ENCODE measurements at regions not wholly inside any gene's neighbourhood (a gene's known extent, or its start where the extent isn't known, plus 50 kb on each side); places are given as distances from the start of the nearest gene placed in this dataset.

DNA sequence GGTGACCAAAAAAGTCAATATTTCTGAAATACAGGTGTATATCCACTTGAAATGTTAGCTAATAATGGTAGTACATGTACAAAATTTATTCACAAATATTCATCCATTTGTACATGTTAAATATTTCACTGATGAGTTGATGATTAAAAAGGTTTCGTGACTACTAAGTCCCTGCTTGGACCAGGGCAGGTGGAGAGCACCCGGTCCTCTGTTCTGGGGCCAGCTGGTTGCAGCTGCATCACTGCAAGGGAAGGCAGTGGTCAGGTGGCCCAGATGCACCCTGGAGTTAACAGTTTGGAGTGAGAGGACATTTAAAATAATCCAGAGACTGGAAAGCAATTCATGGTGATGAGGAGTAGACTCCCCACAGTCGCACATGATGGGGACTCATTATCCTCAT, 141.2 kb downstream of the ZBTB18 start:
- in situ Hi-C loops (cut with MboI; ENCODE audit: low sequenced_read_pairs), result no loop called here

- in situ Hi-C loops (cut with MboI; ENCODE audit: low sequenced_read_pairs), result no loop called here
These were observed 145.6 kb downstream of the ZBTB18 start for GRCh38 chr1:244196571-244197285.

DNA sequence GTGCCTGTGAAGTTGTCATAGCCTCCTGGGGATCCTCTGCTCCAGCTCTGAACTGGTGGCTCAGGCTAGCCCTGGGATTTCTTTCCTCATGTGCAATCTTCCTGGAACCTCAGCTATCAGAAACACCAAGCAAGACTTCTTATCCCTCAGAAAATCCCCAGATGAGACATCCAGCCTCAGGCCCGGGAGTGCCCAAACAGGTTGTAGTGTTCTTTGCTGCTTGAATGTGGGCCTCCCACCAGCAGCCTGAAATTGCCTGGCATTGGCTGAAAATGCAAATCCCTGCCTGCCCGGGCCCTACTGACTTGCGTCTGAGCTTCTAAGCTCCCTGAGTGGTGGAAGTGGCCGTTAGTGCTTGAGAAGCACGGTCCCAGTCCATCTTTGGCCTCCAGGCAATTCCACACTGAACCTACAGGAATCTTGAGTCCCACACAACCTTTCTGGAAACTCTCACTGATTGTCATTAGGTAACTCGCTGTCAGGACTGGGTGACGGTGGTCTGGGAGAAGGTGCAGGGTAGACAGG, 146.8 kb downstream of the ZBTB18 start:
- in situ Hi-C loops (cut with MboI; ENCODE audit: low sequenced_read_pairs), result no loop called here

GRCh38 chr1:244199902-244200301, 148.8 kb downstream of the ZBTB18 start:
- in situ Hi-C loops (cut with MboI; ENCODE audit: low sequenced_read_pairs), result no loop called here

DNA sequence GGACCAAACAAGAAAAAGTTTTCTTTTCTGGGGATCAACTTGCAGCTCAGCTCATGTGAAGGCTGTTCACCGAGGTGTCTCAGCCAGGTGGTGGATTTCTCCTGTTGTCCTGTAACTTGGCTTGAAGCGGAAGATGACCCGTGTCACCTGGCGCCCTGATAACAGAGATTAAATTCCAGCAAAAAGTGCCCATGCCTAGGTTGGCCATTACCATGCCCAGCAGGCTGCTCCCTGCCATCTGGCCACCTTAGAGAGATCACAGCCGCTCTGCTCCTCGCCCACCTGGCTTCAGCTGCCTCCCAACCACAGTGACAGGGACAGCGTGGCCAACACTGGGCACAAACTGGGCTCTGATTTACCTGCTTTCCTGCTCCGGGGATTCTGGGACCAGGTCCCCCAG, 149.5 kb downstream of the ZBTB18 start:
- in situ Hi-C loops (cut with MboI; ENCODE audit: low sequenced_read_pairs), result no loop called here

- in situ Hi-C loops (cut with MboI; ENCODE audit: low sequenced_read_pairs), result no loop called here
These were observed 150.7 kb downstream of the ZBTB18 start for GRCh38 chr1:244201750-244202149.

- in situ Hi-C loops (cut with MboI; ENCODE audit: low sequenced_read_pairs), result no loop called here
These were observed 152.9 kb downstream of the ZBTB18 start for GRCh38 chr1:244204004-244204403.

DNA sequence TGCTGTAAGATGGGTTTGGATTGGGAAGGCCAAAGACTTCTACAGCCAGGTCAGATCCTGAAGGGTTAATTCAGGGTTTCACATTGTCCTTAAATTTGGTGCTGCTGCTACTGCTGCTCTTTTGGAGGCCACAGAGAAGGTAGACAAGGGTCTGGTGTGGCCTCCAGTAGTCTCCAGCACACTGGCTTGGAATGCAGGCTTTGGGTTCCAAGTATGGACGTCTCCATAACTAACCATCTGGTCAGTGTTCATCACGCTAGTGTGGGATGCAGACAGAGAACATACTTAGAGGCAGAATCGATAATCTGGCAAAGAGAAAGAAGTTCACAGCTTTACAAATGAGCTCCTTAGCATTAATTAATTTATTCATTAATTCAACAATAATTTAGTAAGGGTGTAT, 154.1 kb downstream of the ZBTB18 start:
- in situ Hi-C loops (cut with MboI; ENCODE audit: low sequenced_read_pairs), result no loop called here

- in situ Hi-C loops (cut with MboI; ENCODE audit: low sequenced_read_pairs), result no loop called here
These were observed 154.8 kb downstream of the ZBTB18 start for GRCh38 chr1:244205906-244206305.

DNA sequence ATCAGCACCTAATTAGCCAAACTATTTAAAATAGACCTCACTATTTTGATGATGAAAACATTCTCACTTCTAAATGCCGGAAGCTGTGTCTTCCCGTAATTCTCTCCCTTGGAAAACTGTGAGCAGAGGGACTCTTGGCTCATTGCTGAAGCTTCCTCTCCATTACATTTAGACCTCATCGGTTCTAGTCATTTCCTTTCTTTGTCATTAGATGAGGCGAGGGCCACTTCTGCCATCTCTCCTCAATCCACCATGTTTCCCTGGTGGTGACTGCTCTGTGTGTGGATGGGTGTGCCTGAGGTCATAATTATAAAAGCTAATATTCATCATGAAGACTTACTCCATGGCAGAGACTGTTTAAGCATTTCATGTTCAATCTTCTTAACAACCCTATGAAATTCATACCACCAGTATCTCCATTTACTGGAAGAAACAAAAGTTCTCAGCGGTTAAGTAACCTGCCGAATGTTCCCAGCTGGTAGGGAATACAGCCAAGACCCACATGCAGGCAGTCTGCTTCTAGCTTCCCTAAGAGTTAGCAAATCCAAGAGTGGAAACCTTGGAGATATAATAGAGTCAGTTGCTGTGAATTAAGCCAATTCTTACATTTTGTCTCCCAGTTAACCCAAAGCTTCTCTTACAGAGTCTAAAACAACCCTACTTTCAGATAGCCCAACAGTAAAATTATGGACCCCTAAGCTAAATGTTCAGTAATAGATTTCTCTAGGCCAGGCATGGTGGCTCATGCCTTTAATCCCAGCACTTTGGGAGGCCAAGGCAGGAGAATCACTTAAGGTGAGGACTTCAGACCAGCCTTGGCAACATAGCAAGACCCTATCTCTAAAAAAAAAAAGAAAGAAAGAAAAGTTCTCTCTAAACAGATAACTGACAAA, 156.2 kb downstream of the ZBTB18 start:
- in situ Hi-C loops (cut with MboI; ENCODE audit: low sequenced_read_pairs), result no loop called here

- in situ Hi-C loops (cut with MboI; ENCODE audit: low sequenced_read_pairs), result no loop called here
These were observed 156.8 kb downstream of the ZBTB18 start for GRCh38 chr1:244207935-244208244.

DNA sequence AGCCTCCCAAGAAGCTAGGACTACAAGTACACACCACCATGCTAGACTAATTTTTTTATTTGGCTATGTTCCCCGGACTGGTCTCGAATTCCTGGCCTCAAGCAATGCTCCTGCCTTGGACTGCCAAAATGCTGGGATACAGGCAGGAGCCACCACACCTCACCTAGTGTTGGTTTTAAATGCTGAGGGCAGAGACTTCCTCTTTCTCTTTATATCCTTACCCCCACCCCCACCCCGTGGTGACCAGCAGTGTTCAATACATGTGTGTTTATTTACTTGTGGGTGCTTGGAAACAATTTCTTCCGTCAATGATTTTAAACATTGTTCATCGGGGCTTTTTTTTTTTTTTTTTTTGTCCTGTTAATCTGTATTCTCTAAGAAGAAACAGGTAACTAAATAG, 158.9 kb downstream of the ZBTB18 start:
- in situ Hi-C loops (cut with MboI; ENCODE audit: low sequenced_read_pairs), result no loop called here

DNA sequence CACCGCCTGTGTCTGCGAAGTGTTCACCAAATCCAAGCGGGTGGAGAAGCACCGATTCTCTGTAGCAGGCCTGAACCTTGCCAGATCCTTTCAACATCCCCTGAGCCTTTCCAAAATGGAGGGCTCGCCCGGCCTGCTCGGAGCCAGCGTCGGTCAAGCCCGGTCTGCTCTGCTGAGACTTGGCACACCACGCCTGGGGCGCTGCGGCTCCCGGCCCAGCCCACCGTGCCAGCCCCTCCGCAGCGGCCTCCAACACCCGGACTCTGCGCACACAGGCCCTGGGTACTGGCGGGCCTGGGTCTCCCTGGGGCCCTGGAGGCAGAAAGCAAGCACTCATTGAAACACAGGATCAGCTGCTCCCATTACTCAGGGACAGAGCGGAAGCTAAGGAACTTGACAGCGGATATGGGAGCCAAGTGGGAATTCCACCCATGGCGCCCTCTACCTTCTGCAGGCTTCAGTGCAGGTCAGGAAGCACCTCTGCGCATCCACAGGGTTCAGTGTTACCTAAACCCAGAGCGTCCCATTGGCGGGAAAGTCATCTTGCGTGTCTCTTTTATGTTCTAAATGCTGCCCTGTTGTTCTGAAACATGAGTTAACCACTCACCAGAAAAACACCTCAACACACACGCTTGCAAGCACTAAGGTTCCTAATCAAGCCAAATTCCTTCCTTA, 159.9 kb downstream of the ZBTB18 start:
- in situ Hi-C loops (cut with MboI; ENCODE audit: low sequenced_read_pairs), result no loop called here

DNA sequence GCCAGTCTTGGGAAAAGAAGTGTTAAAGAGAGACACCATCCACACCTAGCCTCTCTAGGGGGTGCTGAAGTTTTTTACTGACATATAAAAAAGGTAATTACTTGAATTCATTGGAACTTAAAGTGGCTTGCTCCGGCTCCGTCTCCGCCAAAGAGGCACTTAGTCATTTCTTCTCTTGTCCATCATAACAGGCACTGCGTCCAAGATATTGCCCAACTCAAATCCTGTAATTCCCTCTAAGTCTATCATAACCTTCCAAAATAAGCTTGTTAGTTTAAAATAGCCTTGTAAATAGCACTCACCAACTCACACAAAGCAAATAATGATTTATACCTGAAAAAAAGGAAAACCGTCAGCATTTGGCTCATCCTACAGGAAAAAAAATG, 160.5 kb downstream of the ZBTB18 start:
- in situ Hi-C loops (cut with MboI; ENCODE audit: low sequenced_read_pairs), result no loop called here

DNA sequence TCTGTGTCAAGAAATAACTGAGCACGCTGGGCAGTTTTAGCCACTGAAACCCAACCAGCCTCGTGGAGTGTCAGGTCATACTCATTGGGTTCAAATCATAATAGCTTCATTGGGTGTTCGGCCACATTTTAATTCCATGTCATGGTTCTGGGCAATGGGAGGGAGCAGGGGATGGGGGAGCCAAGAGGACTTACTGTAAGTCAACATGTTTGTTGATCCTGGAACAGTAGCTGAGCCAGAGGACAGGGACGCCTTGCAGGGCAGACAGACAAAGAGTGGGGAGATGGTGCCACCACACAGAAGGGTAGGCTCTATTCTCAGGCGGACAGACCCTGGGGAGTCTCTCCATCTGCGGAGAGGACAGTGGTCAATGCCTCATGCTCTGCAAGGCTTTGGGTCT, 161.1 kb downstream of the ZBTB18 start:
- in situ Hi-C loops (cut with MboI; ENCODE audit: low sequenced_read_pairs), result no loop called here

DNA sequence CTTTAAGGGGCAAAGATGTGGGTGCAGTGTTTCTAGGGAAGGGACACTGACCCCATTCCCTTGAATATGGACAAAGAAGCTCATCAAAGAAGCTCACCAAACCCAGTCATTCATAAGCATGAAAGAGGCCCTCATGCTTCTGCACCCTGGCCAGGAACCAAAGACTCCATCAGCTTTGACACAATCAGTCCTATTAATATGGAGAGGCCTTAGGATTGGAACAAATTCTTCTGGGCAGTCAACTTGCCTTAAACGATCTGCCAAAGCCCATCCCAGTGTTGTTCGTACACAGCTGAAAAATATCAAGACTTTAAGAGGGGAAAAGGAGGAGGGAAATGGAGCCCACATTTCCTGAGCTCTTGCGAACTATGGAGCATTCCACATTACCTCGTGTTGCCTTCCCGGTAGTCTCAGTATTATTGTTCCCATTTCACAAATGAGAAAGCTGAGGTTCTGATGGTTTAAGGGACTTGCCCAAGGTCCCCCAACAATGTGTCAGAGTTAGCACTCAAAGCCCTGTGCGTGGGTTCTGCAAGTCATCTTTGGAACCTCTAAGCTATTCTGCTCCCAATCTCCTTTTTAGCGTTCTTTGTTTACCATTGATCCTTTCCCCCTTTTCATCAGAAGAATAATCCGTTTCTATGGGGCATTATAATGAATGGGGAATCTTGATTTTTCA, 161.9 kb downstream of the ZBTB18 start:
- in situ Hi-C loops (cut with MboI; ENCODE audit: low sequenced_read_pairs), result no loop called here

DNA sequence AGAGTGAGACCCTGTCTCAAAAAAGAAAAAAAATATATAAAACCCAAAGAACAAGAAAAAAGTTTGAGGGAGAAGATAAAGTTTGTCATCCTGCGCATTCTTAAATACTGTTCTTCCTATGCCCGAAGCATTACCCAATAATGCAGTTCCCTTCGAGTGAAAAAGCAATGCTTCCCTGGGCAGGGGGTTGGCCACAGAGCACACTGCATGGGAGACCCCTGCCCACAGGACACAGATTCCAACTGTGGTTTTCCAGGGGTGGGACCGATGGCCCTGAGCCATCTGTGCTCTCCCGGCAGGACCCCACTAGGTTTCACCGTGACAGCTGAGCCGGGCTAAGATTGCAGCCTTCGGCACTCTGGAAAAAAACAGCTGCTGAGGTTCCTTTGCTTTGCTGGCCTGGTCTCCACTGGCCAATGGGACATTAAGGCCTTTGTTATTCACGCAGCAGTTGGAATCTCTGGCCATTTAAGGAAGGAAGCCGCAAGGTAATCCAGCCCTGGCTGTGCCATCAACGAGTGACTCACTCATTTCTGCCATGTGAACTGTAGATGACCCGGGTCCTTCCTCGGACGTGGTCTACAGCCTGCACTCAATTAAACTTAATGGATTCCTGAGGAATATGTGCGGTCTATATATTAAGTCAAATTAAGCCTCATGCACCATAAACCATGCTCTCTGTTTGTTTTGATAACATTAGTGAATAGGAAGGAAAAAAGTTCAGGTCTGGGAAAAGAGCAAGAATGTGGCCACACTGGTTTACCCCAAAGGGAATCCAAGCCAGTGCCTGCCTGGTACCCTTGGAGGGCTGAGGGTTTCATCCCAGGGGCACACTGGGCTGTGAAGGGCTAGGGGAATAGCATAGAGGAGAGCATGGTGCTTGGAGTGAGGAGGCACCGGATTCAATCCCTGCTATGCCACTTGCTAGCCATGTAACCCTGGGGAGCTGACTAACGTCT, 163.2 kb downstream of the ZBTB18 start:
- in situ Hi-C loops (cut with MboI; ENCODE audit: low sequenced_read_pairs), result no loop called here

DNA sequence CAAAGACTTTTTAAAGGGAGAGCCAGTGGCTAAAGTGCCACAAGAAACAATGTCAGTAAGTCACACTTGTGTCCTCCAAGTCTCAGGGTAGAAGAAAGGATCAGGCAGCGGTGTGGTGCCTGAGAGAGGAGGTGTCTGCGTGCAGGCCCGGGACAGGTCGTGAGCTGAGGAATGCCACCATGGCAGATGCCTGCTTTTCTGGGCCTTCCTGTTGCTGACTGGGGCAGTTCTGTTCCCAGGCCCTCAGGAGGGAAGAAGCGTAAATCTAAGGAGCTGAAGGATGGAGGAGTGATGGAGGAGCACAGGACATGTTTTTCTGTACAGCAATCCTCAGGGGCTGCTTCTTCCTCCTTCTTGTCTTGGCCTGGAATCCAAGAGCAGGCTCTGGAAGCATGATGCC, 165.8 kb downstream of the ZBTB18 start:
- in situ Hi-C loops (cut with MboI; ENCODE audit: low sequenced_read_pairs), result no loop called here

DNA sequence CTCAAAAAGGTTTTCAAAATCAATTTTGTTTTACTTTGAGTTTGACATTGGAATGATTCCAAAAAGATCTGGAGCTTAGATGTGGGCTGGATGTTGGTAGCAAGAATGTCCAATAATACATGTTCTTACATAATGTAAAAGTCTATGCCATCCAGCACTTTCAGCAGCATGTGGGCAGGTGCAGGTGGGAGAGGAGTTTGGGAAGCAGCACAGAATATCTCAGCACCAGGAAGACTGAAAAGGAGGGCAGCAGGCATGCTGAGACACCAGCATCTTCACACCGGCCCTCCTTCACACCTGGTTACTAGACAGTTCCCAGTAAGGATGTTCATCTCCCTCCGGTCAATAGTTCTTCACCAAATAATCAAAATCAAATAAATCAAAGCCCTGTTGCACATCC, 166.6 kb downstream of the ZBTB18 start:
- in situ Hi-C loops (cut with MboI; ENCODE audit: low sequenced_read_pairs), result no loop called here

DNA sequence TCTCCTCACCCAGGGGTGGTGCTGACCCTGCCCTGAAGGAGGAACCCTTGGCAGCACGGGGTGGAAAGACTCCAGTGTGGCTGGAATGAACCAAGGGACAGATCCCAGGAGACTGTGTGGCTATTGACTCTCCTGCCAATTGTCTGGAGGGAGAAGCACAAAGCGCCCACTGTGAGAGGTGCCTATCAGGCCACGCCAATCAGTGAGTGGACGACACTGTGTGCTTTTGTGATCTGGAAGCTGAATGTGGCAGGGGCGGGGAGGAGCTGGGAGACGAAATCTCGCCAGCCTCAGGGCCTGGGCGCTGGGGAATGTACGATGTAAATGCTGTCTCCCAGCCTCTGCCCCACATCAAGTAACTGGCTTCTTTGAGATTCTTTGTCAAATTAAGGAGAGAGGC, 167.1 kb downstream of the ZBTB18 start:
- in situ Hi-C loops (cut with MboI; ENCODE audit: low sequenced_read_pairs), result no loop called here
